NOMO-1 treated with dmso at 0.1 percent for 144 hours (cell line): ENCODE measurements at regions not wholly inside any gene's neighbourhood (a gene's known extent, or its start where the extent isn't known, plus 50 kb on each side); places are given as distances from the start of the nearest gene placed in this dataset.

Experiments
- DNase-seq: peaks from one replicate; lab custom pipeline; 2025; ENCODE audit not compliant: unreplicated experiment; lab: John Stamatoyannopoulos, UW

DNA sequence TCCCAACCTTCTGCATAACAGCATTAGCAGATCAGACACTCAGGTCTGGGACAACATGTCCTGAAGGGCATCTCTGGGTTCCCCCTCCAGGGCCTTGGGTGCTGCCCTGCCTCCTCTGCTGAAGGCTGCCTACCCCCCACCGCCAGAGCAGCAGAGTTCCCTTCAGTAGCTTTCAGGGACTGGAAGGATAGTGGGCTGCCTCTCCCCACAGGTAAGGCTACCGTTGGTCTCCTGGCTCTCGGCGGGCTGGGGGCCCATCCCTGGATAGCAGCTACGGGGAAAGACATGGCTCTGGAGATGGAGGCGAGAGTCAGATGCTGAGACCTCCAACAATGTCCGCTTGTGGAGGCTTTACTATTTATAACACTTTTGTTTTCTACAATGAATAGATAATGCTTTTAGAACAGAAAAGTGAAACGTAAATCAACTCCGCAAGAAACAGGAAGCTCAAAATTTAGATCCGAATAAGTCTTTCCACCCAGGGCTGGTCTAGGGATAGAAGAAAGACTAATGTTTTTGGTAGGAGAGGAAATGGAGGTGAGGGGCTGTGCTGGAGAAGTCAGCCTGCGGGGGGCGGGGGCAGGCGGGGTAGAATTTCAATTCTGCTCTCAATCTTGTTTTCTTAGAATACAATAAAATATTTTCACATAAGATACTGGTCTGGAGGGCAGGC is 58.4 kb downstream of the ARL4C start:
- DNase-seq = no peak

DNA sequence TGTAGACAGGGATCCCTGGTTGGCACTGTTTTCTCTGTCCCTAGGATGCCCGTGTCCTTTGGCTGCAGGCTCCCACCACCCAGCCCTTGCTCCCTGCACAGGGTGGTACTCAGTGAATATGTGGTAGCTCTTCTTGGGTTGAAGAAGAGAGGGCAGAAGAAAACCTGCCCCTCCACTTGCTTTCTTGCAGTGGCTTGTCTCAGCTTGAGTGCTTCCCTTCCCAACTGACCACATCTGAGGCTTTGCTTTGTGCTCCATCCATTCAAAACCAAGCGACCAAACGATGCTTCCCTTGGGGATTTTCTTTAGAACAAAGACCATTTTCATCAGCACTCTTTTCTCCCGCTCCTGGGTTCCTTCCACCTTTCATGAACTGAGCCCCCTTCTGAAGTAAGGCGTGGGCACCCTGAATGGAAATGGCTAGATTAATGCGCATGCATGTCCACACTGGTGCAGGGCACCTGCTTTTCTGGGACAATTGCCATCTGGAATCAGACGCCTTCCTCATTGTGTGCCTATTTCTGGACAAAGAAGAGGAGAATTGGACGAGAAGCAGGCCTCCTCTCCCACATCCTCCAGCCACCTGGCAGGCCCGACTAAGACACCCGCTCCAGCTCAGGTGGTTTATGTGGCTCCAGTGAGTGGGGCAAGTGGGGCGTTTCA is 59.1 kb downstream of the ARL4C start:
- DNase-seq = no peak

DNA sequence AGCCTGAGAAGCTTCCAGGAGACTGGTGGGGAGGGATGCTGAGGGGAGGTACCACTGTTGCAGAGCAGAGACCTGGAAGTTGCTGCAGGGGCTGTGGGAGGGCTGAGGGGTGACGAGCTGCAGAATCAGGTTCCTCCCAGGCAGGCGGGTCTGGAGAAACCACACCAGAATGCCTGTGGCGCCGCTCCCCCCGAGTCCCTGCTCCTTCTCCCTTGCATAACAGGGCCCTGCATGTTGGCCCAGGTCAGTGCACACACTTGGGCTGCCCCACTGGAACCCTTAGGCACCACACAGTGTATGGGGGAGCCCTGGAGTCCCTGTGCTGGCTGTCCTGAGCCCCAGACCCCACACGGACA is 60.4 kb downstream of the ARL4C start:
- no peak for DNase-seq

DNA sequence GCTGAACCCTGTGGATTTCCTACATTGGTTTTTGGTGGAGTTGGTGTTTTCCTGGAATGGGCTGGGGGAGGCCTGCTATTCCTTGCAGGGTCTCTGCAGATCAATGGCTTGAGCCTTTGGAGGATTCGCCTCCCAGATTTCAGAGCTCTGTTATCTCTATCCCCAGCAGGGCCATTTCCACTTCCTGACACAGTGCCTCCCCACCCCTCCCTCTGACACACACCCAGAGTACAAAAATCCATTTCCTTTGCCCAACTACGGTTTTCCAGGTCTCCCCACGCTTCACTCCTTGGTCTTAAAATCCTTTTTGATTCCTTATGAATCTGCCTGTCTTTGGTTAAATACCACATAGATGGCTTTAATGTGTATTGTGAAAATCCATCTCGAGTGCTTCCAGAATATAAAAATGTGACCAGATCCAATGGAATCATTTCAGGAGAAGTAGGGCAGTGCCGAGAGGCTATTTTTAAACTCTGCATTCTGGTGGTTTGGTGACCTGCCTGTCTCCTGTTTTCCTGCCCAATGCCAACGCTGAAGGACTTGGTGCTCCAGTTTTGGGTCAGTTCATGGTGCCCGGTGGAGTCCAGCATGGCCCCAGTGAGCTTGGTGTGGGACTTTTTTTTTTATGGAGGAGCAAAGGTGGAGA is 60.9 kb downstream of the ARL4C start:
- DNase-seq = no peak

DNA sequence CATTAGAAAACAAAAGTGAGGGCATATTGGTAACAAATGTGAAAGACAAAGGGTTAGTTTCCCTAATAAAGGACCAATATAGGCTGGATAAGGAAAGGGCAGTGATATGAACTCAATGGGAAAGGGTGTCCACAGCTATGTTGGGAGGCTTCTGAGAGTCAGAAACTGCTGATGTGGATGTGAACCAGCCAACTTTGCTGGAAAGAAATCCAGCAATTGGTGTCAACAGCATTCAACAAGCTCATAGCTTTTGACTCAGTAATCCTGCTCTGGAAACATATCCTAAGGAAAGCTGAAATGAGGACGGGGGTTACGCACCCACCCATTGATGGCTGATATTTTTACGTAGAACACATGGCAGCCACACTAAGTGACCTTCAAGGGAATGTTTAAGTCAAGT is 63.7 kb downstream of the ARL4C start:
- DNase-seq = no peak

DNA sequence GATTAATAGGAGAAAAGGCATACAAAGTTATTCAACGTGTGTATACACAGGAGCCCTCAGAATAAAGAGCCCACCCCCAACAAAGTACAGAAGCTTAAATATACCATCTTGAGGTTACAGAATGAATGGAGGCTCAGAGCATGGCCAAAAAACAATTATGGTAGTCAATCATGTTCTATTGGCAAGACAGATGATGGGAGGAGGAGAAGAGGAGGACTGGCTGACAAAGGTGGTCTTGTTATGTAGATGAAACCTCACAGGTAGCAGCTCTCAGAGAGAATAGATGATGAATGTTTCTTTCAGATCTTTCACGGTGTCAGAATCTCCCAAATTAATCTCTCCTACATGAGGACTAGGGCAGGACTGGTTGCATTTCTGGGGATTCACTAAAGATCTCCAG is 66.0 kb downstream of the ARL4C start:
- no peak for DNase-seq

DNA sequence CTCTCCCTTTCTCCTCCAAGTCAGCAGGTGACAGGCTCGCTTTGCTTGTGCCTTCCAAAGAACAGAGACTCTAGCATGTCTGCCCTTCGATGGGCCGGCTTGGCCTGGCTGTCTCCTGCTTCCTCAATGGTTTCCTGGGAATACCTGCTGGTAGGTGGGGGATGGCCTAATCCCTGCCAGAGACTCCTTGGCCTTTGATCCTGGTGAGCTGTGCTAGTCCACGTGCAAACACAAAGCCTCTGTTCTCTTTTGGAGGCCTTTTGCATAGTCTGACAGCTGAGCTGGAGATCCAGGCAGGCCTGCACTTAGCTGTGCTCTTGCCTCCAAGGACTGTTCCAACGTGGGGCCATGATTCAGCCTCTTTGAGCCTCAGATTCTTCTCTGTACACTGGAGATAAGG is 67.6 kb downstream of the ARL4C start:
- no peak for DNase-seq

DNA sequence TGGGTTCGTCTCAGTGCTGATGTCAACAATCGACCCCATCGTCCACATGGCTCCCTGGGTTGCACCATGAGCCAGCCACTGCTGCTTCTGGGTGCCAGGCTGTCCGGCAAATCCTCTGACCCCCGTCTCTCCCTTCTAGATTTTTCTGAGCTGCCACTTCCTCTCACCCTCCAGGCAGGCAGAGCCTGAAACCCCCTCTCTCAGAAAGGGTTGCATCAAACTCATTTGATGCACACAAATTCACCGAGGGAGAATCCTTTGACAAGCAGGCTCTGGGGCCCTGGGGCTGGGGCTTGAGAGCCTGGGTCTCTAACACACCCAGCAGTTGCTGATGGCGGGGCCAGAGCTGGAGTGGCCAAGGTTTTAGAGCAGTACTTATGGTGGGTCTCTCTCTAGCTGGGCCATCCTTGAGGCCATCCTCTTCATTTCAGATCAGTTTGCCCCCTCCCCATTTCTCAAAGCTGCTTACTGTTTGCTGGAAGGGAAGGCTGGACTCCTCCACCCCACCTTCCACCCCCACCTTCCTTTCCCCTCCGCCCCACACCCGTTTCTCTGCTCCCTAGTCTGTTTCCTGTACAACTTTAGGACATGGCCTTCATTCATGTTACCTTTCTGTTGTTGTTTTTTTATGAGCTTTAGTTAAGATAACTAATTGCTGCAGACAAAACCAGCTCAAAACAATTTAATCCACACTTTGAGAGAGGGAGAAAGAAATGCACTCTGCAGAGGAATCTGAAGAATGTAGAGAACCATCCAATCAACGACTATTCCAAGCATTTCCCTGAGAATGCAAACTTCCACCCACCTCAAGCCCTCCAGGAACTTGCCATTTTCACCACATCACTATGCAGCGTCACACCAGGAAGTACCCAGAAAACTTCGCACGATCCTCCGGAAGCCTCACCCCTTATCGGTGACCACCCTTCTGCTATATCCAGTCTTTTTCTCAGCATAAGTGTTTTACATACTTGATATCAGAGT is 69.5 kb downstream of the ARL4C start:
- no peak for DNase-seq

DNA sequence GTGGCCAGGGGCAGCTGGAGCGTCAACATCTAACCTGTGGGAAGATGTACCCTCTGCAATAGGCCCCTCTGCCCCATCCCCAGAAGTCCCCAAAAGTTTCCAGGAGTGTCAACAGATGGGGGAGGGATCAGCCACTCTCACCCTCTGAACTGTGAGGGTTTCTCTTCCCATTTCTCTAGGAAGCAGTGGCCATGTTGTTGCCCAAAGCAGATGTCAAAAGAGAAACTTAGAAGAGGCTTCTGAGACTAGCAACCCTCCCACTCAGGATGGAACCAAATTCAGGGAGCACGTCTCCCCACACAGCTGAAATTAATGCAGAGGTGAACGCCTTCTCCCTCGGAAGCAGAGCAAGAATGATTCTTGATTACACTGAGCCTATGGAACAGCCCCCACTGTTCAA is 70.3 kb downstream of the ARL4C start:
- no peak for DNase-seq

DNA sequence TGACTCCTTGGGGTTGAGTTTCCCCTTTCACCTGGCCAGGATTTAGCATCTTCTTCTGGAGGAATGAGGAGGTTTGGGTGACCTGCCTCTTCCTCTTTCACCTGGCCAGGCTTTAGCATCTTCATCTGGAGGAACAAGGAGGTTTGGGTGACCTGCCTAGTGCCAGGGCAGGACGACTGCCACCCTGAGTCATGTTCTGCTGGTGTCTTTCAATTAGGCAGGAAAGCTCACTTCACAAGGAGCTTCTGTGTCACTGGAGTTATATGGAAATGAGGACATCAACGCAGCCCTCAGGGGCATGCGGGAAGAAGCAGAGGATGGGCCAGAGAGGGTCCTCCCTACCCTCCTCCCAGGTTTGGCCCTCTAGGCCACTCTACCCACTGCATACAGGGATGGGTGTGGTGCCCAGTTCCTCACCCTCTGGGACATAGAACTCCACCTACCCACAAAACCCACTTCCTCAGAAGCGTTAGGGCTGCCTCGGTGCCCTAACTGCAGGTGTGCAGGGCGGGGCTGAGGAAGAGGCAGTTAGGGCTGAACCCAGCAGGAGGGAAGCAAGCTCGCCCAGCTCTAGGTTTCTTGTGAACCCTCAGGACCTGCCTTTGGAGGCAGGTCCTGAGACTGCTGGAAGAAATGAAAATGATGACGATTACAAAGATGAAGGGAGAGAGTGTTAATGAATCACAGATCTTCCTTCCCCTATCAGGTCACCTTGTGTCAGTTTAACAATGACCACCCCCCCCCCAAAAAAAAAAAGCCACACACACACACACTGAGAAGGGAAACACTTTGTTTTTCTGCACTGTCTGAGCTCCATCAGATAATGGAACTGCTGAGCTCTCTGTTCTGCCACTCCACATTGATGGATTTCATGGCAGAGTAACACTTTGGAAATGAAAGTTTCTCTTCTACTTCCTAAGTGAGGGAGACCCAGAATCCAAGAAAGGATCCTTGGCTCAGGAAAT is 71.0 kb downstream of the ARL4C start:
- peak; percentile 67 for DNase-seq

DNA sequence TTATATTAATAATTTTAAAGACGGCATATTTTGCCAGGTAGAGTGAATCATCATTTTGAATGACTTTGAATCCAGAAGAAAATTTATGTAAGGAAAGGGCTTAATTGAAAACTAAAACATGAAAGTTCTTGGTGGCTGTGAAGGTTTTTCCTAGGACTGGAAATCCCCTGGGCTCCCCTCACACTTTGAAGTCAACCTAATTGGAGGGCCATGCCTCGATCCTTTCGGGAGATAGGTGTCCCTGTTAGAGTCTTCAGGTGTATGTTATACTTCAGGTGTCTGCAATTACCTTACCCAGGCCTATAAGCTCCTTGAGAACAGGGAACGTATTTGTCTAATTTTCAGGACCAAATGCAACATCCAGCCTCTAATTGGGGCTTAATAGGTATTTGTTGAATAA is 73.0 kb downstream of the ARL4C start:
- DNase-seq = no peak

DNA sequence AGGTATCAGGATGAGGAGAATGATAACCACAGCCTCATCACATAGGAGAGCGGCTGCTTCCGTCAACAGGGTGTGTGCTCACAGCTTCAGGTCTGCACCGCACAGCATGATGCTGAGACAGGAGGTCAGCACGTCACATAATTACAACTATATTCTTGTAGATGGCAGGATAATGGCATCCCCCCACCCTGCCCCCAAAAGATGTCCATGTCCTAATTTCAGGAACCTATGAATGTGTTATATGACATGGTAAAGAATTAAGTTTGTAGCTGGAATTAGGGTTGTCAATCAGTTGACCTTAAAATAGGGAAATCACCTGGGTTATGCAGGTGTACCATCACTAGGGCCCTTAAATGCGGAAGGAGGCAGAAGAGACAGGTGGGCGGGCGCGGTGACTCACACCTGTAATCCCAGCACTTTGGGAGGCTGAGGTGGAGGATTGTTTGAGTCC is 73.9 kb downstream of the ARL4C start:
- DNase-seq = no peak

DNA sequence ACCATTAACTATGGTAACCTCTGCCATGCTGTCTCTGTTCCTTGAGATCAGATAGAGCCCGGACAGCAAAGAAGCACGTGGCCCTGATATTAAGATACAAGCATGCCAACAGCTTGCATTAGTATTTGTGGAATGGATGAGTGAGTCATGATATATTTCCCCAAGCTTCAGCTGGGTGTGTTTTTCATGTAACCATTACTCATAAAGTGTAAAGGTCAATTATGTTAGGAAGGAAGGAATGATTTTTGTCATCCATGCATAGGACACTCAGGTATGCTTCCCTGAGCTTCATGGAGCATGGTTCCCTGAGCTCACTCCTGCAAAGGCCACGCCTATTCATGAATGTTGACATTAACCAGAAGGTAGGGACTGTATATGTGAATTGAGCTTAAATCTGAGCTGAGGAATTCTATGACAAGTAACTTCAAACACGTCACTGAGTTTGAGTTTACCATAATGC is 74.6 kb downstream of the ARL4C start:
- no peak for DNase-seq

DNA sequence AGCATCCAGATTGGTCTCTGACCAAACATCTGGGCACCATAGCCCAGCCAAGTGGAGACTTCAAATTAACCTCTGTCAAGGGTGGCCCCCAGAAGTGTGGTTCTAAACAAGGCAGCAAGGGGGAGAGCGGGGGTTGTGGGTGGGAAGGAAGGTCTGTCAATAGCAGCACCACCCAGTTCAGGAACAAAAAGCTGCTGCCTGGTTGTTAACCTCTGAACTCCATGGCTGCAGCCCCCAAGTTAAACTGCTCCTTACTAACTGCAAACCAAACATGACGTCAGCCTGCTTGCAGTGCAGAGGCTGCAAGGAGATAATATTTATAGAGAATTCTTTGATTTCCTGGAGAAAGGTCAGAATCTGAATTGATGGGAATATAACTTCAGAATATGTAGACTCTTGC is 76.5 kb downstream of the ARL4C start:
- no peak for DNase-seq

DNA sequence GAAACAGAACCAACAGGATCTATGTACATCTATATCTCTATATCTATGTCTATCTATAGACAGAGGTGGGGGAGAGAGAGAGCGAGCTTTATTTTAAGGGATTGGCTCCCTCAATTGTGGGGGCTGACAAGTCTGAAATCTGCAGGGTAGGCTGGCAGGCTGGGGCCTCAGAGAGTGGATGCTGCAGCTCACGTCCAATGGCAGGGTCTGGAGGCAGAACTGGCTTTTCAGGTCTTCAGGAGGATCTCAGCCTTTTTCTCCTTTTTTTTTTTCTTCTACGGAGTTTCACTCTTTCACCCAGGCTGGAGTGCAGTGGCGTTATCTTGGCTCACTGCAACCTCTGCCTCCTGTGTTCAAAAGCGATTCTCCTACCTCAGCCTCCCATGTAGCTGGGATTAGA is 77.2 kb downstream of the ARL4C start:
- no peak for DNase-seq

DNA sequence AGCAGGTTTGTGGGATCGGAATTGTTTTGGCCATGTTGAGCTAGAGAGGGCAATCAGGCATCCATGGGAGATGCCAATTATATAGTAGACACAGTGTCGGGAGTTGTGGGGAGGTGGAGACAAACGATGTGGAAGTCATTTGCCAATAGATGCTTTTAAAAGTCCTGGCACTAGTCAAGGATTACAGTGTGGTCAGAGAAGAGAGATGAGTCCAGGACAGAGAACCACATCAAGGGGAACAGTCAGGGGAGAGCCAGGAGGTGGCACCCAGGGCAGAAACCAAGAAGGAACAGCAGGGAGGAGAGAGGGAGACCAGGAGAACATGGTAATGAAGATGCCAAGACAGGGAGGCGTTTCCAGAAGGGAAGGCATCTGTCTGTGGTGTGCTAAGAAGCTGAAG is 81.2 kb downstream of the ARL4C start:
- DNase-seq = no peak

DNA sequence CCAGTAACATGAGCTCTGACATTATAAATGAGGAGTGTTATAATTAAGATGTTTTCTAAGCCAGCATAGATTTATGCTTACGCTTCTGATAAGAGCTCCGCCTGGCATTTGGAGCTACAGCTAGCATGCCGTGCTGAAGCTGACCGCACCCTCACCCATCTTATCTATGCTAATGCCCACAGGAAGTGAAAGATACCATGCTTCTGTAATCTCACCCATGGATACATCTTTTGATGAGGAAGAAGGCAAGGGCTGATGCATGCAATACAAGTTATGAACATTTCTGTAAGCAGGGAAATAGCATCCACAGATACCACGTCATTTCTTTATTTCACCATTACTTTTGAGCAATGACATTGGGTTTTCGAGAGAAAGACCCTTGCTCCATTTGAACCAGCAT is 82.3 kb downstream of the ARL4C start:
- no peak for DNase-seq

DNA sequence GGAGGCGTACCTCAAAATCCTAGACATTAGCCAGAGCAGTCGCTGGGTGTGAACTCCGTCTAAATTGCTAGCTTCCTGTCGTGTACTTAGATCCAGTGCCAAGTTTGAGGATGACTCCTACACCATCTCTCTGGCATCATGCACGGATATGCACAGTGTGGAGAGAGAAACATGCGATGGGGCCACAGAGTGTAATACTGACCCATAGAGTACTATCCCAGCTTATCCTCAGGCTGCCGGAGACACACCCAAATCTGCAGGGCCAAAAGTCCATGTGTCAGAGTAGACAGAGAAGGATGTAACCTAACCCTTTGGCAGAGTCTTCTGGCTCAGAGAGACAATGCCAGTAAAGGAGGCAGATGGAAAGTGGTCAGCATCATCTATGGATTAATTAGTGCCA is 84.2 kb downstream of the ARL4C start:
- no peak for DNase-seq

DNA sequence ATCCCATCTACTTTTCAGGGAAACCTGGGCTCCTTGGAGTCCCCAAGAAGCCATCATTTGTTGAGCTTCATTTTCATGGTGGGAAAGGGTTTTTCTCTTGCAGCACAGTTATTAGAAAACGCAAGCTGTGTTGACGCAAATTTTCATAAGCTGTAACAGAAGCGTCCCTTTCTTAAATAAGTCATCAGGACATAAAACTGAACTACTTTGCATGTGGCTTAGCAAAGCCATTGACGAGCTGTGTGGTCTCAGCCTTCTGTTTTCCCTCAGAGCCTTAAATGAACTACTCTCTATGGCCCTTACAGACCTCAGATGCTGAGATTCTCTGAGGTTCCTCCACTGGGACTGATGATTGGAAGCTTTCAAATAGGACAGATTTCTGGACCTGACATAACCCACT is 85.1 kb downstream of the ARL4C start:
- DNase-seq = no peak

DNA sequence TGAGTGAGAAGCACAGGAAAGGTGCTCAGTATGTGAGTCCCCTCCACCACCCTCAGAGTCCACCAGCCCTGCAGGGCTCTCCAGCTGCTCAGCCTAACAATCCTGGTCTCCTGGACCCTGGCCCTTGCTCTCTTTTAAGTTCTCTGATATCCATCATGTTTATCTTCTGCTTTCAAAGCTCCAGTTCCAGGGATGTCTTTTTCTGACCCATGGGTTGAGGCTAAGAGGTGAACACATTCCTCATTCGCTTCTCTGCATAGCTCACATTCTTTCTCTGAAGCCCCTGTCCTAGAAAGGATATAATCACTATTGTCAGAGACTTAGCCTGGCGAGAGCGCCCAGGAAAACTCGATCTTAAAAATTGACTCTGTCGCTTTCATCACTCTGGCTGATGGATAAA is 86.4 kb downstream of the ARL4C start:
- no peak for DNase-seq
